ENCODE measurements at regions not wholly inside any gene's neighbourhood (a gene's known extent, or its start where the extent isn't known, plus 50 kb on each side); places are given as distances from the start of the nearest gene placed in this dataset.

DNA sequence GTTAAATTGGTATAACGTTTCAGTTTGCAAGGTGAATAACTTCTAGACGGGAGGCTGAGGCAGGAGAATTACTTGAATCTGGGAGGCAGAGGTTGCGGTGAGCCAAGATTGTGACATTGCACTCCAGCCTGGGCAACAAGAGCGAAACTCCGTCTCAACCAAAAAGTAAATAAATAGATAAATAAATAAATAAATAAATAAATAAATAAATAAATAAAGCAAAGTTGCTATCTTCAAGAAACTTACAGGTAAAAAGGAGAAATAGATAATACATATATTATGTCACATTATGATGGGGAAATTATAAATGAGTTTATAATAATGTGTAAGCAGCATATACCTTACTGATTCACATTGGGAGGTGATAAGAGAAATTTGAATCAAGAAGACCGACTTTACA is 1966.0 kb downstream of the PCDH7 start:
- POLR2A ChIA-PET: no interaction called here
- Histone ChIP-seq H3K4me3 (ENCODE audit: low read depth, low read length) (no peak overlapping the region), H3K4me1 (no peaks in the 10 kb centered on the region), H3K27me3 (replicated peaks; ENCODE audit: control insufficient read depth, insufficient read depth, low read length) (no peaks in the 10 kb centered on the region), H3K9me3 (no peaks in the 10 kb centered on the region), H3K36me3 (ENCODE audit: control insufficient read depth, insufficient read depth, low read length) (no peaks in the 10 kb centered on the region)
- DNase-seq: no peak
- CTCF ChIA-PET: no interaction called here
- no peak overlapping the region for H3K27ac Mint-ChIP-seq (ENCODE audit: unreplicated experiment)
- no peaks in the 10 kb centered on the region for H3K4me1 Mint-ChIP-seq (ENCODE audit: low read depth, unreplicated experiment)
- H3K4me3 Mint-ChIP-seq (ENCODE audit: unreplicated experiment): no peak overlapping the region
- TF ChIP-seq, protein P1, sequence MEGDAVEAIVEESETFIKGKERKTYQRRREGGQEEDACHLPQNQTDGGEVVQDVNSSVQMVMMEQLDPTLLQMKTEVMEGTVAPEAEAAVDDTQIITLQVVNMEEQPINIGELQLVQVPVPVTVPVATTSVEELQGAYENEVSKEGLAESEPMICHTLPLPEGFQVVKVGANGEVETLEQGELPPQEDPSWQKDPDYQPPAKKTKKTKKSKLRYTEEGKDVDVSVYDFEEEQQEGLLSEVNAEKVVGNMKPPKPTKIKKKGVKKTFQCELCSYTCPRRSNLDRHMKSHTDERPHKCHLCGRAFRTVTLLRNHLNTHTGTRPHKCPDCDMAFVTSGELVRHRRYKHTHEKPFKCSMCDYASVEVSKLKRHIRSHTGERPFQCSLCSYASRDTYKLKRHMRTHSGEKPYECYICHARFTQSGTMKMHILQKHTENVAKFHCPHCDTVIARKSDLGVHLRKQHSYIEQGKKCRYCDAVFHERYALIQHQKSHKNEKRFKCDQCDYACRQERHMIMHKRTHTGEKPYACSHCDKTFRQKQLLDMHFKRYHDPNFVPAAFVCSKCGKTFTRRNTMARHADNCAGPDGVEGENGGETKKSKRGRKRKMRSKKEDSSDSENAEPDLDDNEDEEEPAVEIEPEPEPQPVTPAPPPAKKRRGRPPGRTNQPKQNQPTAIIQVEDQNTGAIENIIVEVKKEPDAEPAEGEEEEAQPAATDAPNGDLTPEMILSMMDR (IDR thresholded peaks at IDR 0.05; ENCODE audit: insufficient read depth in 1 of 2, low read depth in 1 of 2, low read length in 1 of 2, severe bottlenecking in 1 of 2, unreplicated experiment in 1 of 2): no peak
- intact Hi-C loops (cut with micrococcal nuclease; ENCODE audit: unreplicated experiment): no loop called here
- no peaks in the 10 kb centered on the region for H3K9me3 Mint-ChIP-seq (ENCODE audit: unreplicated experiment)
- H3K27me3 Mint-ChIP-seq (ENCODE audit: insufficient read depth, unreplicated experiment): no peaks in the 10 kb centered on the region
- H3K36me3 Mint-ChIP-seq (ENCODE audit: insufficient read depth, unreplicated experiment): no peaks in the 10 kb centered on the region
- BruUV-seq (replicated peaks): no TSS peak

GRCh38 chr4:32689518-32689917 is 1969.3 kb downstream of the PCDH7 start:
- Mint-ChIP-seq H3K27ac (ENCODE audit: unreplicated experiment) (no peak overlapping the region), H3K36me3 (ENCODE audit: insufficient read depth, unreplicated experiment) (no peaks in the 10 kb centered on the region), H3K27me3 (ENCODE audit: insufficient read depth, unreplicated experiment) (no peaks in the 10 kb centered on the region), H3K4me1 (ENCODE audit: low read depth, unreplicated experiment) (no peaks in the 10 kb centered on the region), H3K9me3 (ENCODE audit: unreplicated experiment) (no peaks in the 10 kb centered on the region), H3K4me3 (ENCODE audit: unreplicated experiment) (no peak overlapping the region)
- BruUV-seq (replicated peaks): no TSS peak
- TF ChIP-seq, protein P1 (IDR thresholded peaks at IDR 0.05; ENCODE audit: insufficient read depth in 1 of 2, low read depth in 1 of 2, low read length in 1 of 2, severe bottlenecking in 1 of 2, unreplicated experiment in 1 of 2): no peak
- Histone ChIP-seq H3K4me1 (no peaks in the 10 kb centered on the region), H3K4me3 (ENCODE audit: low read depth, low read length) (no peak overlapping the region), H3K36me3 (ENCODE audit: control insufficient read depth, insufficient read depth, low read length) (no peaks in the 10 kb centered on the region), H3K27me3 (replicated peaks; ENCODE audit: control insufficient read depth, insufficient read depth, low read length) (no peaks in the 10 kb centered on the region), H3K9me3 (no peaks in the 10 kb centered on the region)
- intact Hi-C loops (cut with micrococcal nuclease; ENCODE audit: unreplicated experiment): no loop called here
- ChIA-PET POLR2A (no interaction called here), CTCF (no interaction called here)
- DNase-seq: no peak

- Histone ChIP-seq H3K4me1 (peaks cover 4% of the 10 kb centered on the region; the same call in 1 of the 2 replicates), H3K27me3 (replicated peaks; ENCODE audit: control insufficient read depth, insufficient read depth, low read length) (no peaks in the 10 kb centered on the region), H3K4me3 (ENCODE audit: low read depth, low read length) (no peak overlapping the region), H3K9me3 (no peaks in the 10 kb centered on the region), H3K36me3 (ENCODE audit: control insufficient read depth, insufficient read depth, low read length) (no peaks in the 10 kb centered on the region)
- Mint-ChIP-seq H3K27me3 (ENCODE audit: insufficient read depth, unreplicated experiment) (peaks cover 2% of the 10 kb centered on the region), H3K9me3 (ENCODE audit: unreplicated experiment) (no peaks in the 10 kb centered on the region), H3K4me3 (ENCODE audit: unreplicated experiment) (no peak overlapping the region), H3K27ac (ENCODE audit: unreplicated experiment) (no peak overlapping the region), H3K36me3 (ENCODE audit: insufficient read depth, unreplicated experiment) (no peaks in the 10 kb centered on the region), H3K4me1 (ENCODE audit: low read depth, unreplicated experiment) (no peaks in the 10 kb centered on the region)
- intact Hi-C loops (cut with micrococcal nuclease; ENCODE audit: unreplicated experiment): no loop called here
- no peak for DNase-seq
- no TSS peak for BruUV-seq (replicated peaks)
- POLR2A ChIA-PET: no interaction called here
- CTCF ChIA-PET: no interaction called here
- TF ChIP-seq, protein P1 (IDR thresholded peaks at IDR 0.05; ENCODE audit: insufficient read depth in 1 of 2, low read depth in 1 of 2, low read length in 1 of 2, severe bottlenecking in 1 of 2, unreplicated experiment in 1 of 2): no peak
Measured at GRCh38 chr4:32697281-32697814, 1977.2 kb downstream of the PCDH7 start.

Data from Caco-2 (cell line).